WERI-Rb-1 (cell line): ENCODE measurements at regions not wholly inside any gene's neighbourhood (a gene's known extent, or its start where the extent isn't known, plus 50 kb on each side); places are given as distances from the start of the nearest gene placed in this dataset.

ENCODE experiments used
- DNase-seq: peaks from one replicate; pipeline ENCODE4 v3.0.0-alpha.2; 2020
- H3K27ac ChIP-seq: fragments of 250-450 bp; sonication (Bioruptor Pico); 2 replicates; pipeline ENCODE4 v1.5.1; 2020; ENCODE audit warnings: mild to moderate bottlenecking, moderate library complexity
- H3K27me3 ChIP-seq: fragments of 250-450 bp; sonication (Bioruptor Pico); 2 replicates; pipeline ENCODE4 v1.5.1; 2021; ENCODE audit warnings: mild to moderate bottlenecking, low read depth, moderate library complexity; ENCODE audit not compliant: insufficient read depth, severe bottlenecking
- H3K36me3 ChIP-seq: fragments of 250-450 bp; sonication (Bioruptor Pico); 2 replicates; pipeline ENCODE4 v1.5.1; 2020; ENCODE audit warnings: mild to moderate bottlenecking, moderate library complexity
- H3K4me3 ChIP-seq: 2 replicates; pipeline ENCODE4 v1.5.1; 2011; ENCODE audit warnings: low read depth, mild to moderate bottlenecking, control low read depth, low read length
- H3K9me3 ChIP-seq: fragments of 250-450 bp; sonication (Bioruptor Pico); 2 replicates; pipeline ENCODE4 v1.5.1; 2021; ENCODE audit warnings: mild to moderate bottlenecking, moderate library complexity; ENCODE audit not compliant: severe bottlenecking
- TF ChIP-seq, protein P1 (sequence below): IDR thresholded peaks from 2 replicates; pipeline ENCODE4 v1.5.1; 2011; ENCODE audit warnings: low read depth, mild to moderate bottlenecking, control low read depth, inconsistent platforms, low read length

- Histone ChIP-seq H3K36me3 (no peaks in the 10 kb centered on the region), H3K27me3 (no peaks in the 10 kb centered on the region), H3K4me3 (no peak overlapping the region), H3K27ac (no peak overlapping the region), H3K9me3 (no peaks in the 10 kb centered on the region)
- TF ChIP-seq, protein P1, sequence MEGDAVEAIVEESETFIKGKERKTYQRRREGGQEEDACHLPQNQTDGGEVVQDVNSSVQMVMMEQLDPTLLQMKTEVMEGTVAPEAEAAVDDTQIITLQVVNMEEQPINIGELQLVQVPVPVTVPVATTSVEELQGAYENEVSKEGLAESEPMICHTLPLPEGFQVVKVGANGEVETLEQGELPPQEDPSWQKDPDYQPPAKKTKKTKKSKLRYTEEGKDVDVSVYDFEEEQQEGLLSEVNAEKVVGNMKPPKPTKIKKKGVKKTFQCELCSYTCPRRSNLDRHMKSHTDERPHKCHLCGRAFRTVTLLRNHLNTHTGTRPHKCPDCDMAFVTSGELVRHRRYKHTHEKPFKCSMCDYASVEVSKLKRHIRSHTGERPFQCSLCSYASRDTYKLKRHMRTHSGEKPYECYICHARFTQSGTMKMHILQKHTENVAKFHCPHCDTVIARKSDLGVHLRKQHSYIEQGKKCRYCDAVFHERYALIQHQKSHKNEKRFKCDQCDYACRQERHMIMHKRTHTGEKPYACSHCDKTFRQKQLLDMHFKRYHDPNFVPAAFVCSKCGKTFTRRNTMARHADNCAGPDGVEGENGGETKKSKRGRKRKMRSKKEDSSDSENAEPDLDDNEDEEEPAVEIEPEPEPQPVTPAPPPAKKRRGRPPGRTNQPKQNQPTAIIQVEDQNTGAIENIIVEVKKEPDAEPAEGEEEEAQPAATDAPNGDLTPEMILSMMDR, result no peak
- no peak for DNase-seq
These were observed 349.9 kb downstream of the SAMD5 start for GRCh38 chr6:147858421-147858820.

GRCh38 chr6:147859071-147859470 is 350.6 kb downstream of the SAMD5 start:
- no peak overlapping the region for H3K27ac ChIP-seq
- H3K4me3 ChIP-seq, result no peak overlapping the region
- DNase-seq, result no peak
- H3K27me3 ChIP-seq, result no peaks in the 10 kb centered on the region
- no peaks in the 10 kb centered on the region for H3K9me3 ChIP-seq
- H3K36me3 ChIP-seq, result no peaks in the 10 kb centered on the region
- TF ChIP-seq, protein P1, result no peak

- Histone ChIP-seq H3K27ac (no peak overlapping the region), H3K9me3 (no peaks in the 10 kb centered on the region), H3K36me3 (no peaks in the 10 kb centered on the region), H3K27me3 (no peaks in the 10 kb centered on the region), H3K4me3 (no peak overlapping the region)
- no peak for DNase-seq
- TF ChIP-seq, protein P1, result no peak
These were observed 353.2 kb downstream of the SAMD5 start for GRCh38 chr6:147861696-147862095.

- H3K9me3 ChIP-seq, result no peaks in the 10 kb centered on the region
- peak overlapping the region; percentile 54; the same call in 1 of the 2 replicates for H3K27ac ChIP-seq
- H3K4me3 ChIP-seq, result no peak overlapping the region
- TF ChIP-seq, protein P1, result no peak
- no peaks in the 10 kb centered on the region for H3K27me3 ChIP-seq
- no peaks in the 10 kb centered on the region for H3K36me3 ChIP-seq
- DNase-seq, result no peak
These were observed 359.1 kb downstream of the SAMD5 start for GRCh38 chr6:147867433-147868226.

GRCh38 chr6:147868427-147869190 is 360.1 kb downstream of the SAMD5 start:
- TF ChIP-seq, protein P1, result no peak
- Histone ChIP-seq H3K27me3 (no peaks in the 10 kb centered on the region), H3K9me3 (no peaks in the 10 kb centered on the region), H3K4me3 (no peak overlapping the region), H3K36me3 (no peaks in the 10 kb centered on the region), H3K27ac (peak overlapping the region; percentile 54)
- no peak for DNase-seq
